SKM-1 treated with dmso at 0.1 percent for 144 hours (cell line): ENCODE measurements at regions not wholly inside any gene's neighbourhood (a gene's known extent, or its start where the extent isn't known, plus 50 kb on each side); places are given as distances from the start of the nearest gene placed in this dataset.

Experiments used
- DNase-seq: peaks from one replicate; lab custom pipeline; 2025; ENCODE audit not compliant: unreplicated experiment; lab: John Stamatoyannopoulos, UW

DNA sequence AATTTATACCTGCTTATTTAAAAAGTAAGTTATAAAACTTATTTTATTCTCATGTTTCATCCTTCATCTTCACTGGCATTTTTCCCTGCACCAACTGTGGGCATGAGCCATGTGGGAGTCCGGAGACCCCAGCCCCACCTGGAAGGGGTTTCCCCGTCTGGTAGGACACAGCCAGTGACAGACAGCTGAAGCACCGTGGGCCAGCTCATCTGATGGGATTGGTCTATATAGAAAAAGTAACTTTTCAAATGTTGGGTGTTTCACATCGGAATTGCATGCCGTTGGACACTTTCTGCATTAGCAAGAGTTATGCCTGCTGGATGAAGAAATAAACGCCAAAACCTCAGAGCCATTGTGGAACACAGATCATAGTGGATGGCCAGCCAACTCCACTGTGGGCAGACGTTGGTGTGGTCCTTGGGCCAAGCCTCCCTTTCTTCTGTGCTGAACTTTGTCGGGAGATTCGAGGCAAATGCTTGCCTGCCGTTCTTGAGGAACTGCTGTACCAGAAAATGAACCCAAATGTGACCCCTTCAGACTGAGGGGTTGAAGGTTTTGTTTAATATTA is 1329.3 kb downstream of the TBC1D22A start:
- no peak for DNase-seq

DNA sequence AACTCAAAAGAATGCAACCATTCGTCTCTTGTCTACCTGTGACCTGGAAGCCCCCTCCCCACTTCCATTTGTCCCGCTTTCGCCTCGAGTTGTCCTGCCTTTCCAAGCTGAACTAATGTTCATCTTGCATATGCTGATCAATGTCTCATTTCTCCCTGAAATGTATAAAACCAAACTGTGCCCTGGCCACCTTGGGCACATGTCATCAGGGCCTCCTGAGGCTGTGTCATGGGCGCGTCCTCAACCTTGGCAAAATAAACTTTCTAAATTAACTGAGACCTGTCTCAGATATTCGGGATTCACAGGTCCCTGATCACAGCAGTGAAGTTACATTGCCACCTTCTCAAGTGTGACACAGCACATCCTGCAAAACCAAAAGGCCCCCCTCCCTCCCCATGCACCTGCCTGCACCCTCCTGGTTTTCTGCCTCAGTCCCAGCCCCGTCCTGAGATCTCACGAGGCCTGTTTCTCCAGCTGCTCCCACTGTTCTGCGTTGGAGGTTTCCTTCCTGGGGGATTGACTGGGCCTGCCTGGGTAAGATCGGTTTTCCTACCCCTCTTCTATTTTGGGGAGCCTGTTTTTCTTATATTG is 1328.7 kb downstream of the TBC1D22A start:
- no peak for DNase-seq

DNA sequence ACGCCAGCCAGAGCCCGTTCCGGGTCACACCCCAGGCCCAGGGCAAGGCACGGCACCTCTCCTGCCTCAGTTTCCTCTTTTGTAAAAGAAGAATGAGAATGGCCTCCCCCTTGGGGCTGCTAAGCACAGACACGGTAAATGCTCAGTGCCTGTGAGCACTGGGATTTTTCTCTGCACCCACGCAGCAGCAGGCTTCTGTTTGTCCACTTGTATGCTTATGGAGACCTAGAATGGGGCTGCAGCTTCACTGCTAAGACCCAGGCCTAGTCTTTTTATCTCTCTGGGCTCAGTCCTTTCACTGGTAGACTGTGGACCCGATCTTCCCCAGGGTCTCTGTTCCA is 1327.9 kb downstream of the TBC1D22A start:
- no peak for DNase-seq

DNA sequence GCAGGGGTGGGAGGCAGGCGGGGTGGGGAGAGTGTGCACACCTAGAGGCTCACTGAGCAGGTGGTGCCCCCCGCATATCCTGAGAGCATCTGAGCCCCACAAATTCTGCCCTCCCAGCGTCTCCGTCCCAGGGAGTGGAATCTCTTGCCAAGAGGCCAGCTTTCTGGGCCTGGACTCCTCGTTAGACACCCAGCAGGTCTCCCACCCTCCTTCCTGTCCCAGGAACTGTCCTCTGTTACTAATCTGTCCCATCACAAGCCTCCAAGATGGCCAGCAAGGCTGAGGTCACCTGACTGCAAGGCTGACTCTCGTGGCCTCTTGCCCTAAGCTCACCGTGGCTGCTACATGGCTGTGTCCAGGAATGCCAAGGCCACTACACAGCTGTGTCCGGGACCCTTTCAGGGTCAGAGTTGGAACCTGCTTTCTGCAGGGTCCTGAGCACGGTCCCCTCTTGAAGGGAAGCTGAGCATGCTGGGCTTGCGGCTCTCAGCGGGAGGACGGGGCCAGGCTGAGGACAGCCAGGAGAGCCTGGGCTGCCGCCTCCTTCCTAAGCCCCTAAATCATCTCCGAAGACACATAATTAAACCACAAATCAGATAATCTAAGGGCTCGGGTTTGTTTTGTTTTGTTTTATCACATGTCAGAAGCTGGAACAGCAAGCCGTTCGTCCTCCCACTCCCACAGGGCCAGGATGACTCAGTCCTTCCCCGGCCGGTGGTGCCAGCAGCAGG is 1327.3 kb downstream of the TBC1D22A start:
- DNase-seq = no peak

DNA sequence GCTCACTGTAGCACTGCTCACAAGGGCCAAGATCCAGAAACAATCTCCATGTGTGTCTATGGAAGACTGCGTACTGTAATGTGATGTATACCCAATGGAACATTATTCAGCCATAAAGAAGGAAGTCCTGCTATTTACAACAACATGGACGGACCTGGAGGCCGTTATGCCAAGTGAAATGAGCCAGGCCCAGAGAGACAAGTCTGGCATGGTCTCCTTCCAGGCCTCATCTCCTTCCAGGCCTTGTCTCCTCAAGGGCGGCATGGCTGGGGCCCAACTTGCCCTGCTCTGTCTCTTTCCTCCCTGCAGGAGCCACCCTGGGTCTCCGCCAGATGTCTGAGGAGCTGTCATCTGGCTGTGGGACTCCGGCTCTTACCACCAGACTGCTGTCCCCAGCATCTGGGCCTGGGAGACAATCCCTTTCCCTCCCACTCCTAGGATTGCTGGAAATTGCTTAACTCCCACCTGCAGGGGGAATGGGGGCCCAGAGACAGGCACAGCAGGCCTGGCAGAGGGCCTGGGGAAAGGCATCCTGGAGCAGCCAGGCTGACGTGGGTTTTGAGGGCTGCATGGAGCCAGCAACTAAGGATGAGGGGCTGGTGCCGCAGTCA is 1326.6 kb downstream of the TBC1D22A start:
- no peak for DNase-seq

DNA sequence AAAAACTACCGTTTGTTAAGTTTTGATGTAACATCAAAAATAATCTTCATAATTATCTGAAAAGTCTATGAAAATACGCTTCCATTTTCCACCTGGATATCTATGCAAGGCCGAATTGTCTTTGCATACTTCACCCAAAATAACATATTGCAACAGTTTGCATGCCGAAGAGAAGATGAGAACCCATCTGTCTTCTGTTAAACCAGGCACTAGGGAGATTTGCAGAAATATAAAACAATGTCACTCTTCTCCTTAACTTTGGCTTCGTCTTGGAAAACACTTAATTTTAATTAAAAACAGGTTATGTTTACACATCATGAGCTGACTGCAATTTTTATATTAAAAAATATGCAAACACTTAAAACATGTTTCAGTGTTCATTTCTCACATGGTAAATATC is 1325.8 kb downstream of the TBC1D22A start:
- no peak for DNase-seq

DNA sequence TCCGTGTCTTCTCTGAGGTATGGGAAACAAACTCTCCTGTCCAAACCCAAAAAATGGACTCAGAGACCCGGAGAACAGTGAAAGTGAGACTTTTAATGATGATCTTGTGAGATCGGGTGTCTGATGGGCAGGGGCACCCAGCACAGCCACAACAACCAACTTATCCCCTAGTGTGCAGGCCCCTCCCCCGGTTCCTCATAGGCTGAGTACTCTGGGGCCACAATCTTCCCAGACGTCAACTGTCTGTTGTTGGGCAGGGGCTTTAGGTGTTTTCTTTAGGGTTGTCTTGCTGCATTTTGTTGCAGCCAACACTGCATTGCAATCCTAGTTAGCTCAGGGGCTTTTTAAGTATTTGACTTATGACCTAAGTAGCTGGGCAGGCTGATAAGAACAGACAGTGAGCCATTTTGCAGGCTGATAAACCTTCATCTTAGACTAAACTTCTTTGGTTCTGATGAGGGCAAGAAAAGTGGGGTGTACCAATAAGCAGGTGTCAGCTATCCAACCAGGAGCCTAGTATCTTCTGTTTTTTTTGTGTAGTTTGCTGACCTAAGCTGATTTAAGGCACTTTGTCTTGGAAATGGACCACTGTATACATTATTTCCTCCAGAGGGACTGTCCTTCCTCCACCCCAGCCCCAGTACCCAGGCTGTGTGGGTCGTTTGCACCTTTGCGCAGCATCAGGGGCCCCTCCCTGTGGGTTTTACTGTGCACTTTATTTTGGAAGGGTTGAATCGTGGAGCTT is 1323.6 kb downstream of the TBC1D22A start:
- no peak for DNase-seq

DNA sequence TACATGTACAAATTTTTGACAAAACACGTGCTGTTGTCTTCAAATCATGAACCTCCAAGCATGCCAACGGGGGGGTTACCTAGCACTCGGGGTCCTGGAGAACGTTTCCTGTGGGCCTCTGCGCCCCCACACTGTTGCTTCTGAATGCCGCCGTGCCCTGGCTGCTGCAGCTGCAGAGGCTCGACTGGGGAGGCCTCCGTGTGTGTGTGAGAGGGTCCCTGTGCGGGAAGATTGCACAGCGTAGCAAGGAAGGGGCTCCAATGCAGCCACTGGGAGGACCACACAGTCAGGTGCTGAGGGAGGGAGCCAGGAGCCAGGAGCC is 1322.2 kb downstream of the TBC1D22A start:
- no peak for DNase-seq

DNA sequence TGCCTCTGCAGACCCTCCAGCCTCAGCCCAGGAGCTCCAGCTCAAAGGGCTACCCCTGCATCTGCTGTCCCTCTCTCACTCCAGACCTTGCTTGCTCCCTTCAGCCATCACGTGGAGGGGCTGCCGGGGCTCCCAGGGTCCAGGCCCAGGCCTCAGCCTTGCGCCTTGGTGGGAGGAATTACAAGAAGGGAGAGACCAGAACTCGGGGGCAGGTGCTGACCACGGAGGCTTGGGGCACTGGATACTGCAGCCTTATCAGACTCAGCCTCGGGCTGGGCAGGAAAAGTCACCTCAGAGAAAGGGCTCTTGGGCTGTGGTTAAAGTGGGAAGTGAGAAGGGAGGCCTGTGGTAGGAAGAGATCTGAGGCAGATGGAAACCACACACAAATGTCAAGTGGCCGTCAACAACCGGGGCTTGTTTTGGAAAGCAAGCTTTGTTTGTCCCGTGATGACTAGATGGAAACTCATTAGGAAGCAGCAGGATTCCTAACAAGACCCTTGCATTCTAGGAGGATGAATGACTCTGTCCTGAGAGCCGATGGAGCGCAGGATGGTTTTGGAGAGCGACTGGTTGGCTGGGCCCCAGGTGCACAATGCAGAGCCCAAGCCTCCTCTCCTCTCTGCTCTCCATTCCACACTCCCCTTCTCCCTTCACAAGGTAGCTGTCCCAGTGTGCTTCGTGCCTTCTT is 1321.7 kb downstream of the TBC1D22A start:
- no peak for DNase-seq

DNA sequence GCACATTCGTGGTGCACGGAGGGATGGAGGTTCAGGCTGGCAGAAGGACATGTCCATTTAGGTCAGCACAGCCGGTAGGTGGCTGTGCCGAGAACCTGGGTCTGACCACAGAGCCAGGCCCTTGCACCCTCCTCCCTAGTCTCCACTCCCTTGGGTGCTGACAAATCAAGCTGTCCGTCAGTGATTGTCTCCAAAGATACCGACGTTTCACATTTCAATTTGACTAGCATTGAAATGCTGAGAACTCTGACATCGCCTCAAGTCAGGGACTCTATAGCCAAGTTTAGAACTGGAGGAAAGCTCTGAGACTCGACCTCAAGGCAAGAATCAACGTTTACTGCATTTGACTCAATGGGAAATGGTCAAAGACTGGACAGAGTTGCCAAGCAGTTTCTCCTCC is 1321.1 kb downstream of the TBC1D22A start:
- DNase-seq = no peak

DNA sequence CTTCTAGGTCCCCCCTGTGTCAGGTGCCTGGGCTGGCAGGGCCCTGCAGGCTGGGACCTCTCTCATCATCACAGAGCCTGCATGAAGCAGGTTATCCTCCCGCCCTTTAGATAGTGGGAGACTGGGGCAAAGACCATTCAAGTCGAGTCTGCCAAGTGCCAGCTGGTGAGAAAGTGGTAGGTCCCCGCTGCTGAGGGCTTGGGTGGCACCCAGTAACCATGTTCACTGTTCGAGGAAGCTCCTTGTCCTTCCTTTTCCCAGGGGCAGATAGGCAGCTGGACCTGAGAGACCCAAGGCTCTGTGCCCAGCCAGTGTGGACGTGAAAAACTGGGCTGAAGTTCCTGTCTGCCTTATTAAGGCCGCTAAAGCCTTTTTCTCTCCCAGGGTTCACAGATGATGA is 1319.8 kb downstream of the TBC1D22A start:
- DNase-seq = no peak

DNA sequence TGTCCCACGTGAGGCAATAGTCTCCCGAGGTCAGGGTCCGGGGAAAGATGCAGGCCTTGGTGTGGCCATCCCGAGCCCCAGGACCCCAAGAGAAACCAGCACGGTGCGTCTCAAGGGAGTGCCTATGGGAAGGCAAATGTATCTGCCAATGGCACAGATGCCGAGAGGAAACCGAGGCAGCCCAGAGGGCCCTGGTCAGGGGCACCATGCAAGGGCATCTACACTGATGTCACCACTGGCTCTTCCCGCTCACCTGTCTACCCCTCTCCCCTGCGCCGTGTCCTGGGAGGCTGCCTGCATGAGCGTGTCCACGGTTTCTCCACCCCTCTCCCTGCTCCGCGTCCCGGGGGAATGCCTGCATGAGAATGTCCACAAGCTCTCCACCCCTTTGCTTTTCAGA is 1318.8 kb downstream of the TBC1D22A start:
- no peak for DNase-seq

DNA sequence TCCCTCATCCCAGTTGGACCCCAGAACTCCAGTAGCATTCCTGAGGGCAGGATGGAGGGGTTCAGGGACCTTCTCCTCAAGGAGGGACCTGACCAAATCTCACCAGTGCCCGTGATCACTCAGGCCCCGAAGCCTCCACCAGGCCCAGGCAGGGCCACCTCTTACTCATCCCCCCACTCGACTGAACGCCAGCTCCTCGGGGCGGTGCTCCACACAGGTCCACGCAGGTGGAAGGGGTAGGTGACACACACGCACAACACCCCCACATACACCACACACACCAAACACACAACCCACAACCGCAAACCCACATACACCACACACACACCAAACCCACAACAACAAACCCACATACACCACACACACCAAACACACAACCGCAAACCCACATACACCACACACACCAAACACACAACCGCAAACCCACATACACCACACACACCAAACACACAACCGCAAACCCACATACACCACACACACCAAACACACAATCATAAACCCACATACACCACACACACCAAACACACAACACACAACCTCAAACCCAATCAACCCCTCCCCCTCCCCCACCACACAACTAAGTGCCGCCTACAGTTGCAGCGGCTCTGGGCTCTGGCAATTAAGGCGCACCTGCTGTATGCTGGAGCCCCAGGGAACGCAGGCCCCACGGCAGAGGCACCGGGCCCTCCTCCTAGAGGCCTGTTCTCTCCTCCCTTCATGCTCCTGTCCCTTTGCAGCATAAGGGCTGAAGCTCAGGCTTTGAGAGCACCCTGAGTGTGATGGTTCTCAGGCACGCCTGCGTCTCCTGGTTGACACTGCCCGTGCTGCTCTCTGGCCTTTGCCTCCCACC is 1318.1 kb downstream of the TBC1D22A start:
- no peak for DNase-seq

DNA sequence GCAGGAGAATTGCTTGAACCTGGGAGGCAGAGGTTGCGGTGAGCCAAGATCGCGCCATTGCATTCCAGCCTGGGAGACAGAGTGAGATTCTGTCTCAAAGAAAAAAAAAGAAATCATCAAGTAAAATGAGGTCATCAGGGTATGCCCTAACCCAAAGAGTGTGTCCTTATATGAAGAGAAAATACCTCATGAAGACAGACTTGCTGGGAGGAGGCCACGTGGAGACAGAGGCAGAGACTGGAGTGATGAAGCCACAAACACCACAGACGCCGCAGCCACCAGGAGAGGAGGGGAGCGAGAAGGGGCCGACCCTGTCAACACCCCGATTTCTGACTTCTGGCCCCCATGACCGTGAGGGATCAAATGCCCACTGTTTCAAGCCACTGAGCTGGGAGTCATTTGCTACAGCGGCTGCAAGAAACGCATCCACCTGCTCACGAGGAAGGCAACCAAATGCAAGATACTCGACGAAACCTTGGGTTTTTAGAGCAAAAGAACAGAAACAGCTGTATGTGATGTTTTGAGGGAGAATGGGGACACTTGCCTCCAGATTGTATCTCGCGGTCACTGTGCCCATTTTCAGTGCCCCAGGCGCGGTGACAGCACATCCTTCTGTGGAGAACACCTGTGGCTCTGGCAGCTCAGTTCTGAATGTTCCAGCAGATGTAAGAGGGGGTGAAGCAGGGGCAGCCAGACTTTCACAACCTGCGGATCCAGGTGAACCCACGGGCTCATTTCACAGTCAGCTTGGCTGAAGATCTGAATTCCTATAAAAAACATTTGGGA is 1317.2 kb downstream of the TBC1D22A start:
- DNase-seq = no peak

DNA sequence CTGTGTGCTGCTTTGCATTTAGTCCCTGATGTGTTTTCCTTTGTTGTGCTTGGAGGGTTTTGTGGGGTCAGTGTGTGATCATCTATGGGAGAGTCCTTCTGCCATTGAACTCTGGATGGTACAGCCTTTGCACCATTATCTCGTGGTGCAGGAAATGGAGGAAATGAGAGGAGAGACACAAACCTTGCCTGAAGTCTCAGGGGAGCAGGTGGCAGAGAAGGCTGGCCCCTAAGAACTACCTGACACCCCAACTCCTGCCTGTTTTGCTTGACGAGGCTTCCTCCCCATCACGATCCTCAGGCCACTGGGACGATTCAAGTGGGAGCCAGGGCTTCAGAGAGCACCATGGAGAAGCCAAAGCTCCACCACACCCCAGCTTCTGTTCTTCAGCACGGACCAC is 1316.4 kb downstream of the TBC1D22A start:
- DNase-seq = no peak

DNA sequence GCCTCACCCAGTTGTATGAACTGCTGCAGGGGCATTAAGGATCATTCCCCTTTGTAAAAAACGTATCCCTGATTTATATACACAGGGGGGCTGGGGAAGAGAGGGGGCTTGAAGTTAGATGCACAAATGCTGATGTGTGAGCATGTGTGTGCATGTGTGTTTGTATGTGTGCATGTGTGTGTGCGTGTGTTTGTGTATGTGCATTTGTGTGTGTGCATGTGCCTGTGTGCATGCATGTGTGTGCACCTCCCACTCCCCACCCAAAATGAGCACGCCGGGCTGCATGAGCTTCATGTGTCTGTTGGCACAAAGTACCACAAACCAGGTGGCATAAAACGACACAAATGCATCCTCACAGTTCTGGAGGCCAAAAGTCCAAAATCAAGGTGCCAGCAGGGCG is 1315.2 kb downstream of the TBC1D22A start:
- no peak for DNase-seq

DNA sequence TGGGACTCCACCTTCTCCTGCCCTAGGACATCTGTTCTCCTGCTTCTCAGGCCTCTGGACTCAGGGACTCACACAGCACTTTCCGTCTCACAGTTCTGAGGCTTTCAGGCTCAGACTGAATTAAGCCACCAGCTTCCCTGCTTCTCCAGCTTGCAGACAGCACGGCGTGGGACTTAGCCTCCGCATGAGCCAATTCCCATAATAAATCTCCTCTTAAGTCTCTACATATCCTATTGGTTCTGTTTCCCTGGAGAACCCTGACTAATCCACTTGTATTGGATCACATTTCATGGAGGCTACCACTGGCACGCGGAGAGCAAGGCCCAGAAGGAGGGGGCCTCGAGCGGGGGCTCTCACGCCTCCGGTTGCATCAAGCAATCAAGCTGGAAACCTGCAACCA is 1313.6 kb downstream of the TBC1D22A start:
- DNase-seq = no peak

DNA sequence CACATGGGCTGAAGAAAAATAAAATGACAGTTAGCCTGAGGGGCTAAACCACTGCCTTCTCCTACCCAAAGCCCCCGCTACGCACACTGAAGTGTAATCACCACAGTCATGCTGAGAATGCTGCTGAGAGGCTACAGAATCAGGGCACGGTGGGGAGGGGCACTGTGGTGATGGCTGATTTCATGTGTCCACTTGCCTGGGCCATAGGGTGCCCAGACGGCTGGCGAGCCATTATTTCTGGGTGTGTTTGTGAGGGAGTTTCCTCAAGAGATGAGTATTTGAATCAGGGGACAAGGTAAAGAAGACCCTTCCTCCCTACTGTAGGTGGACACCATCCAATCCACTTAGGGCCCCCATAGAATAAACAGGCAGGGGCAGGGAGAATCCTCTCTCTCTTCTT is 1313.2 kb downstream of the TBC1D22A start:
- no peak for DNase-seq

DNA sequence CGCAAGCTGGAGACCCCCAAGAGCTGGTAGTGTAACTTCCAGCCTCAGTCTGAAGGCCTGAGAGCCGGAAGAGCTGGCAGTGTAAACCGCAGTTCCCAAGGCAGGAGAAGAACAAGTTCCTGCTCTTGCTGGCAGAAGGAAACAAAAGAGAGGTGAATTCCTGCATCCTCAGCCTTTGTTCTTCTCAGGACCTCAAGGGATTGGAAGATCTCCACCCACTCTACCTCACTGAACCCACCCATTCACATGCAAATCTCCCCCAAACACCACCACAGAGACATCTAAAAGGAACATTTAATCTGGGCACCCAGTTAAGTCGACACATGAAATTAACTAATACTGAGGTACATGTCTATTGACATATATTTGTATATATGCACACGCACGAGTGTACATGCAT is 1310.3 kb downstream of the TBC1D22A start:
- DNase-seq = no peak

DNA sequence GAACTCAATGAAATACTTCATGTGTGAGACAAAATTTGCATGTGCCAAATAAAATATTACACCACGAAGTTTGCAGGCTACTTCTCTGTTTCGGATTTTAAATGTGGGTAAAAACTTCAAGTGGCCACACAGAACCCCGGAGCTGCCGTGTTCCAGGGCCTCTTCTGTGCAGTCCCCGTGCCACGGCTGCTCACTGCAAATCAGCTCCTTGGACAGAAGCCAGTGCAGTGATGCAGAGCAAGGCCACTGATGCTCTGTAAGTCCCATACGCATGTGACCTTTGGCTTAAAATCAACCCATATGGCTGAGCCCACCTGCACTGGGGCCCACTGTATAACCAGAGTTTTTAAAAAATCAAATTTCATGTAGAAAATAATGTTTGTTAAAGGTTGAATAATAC is 1309.4 kb downstream of the TBC1D22A start:
- DNase-seq = no peak
